ENCODE measurements at regions not wholly inside any gene's neighbourhood (a gene's known extent, or its start where the extent isn't known, plus 50 kb on each side); places are given as distances from the start of the nearest gene placed in this dataset.

- TF ChIP-seq POLR2A (IDR thresholded peaks at IDR 0.05) (no peak), CTCF (IDR thresholded peaks at IDR 0.05) (no peak), POLR2AphosphoS5 (IDR thresholded peaks at IDR 0.05) (no peak)
These were observed 98.0 kb upstream of the RALGPS2 start for GRCh38 chr1:178627037-178627436.
